Effector CD8-positive, alpha-beta T cell (primary cell): ENCODE measurements at regions not wholly inside any gene's neighbourhood (a gene's known extent, or its start where the extent isn't known, plus 50 kb on each side); places are given as distances from the start of the nearest gene placed in this dataset.

Source experiments
- DNase-seq: peaks from one replicate; lab custom pipeline; 2025; lab: John Stamatoyannopoulos, UW

- no peak for DNase-seq
These were observed 931.6 kb downstream of the BRD1 start for GRCh38 chr22:48895831-48896765.

- no peak for DNase-seq
These were observed 932.3 kb downstream of the BRD1 start for GRCh38 chr22:48895336-48895735.

- no peak for DNase-seq
These were observed 932.8 kb downstream of the BRD1 start for GRCh38 chr22:48894804-48895250.

GRCh38 chr22:48894064-48894671 is 933.5 kb downstream of the BRD1 start:
- no peak for DNase-seq

GRCh38 chr22:48893288-48894063 is 934.2 kb downstream of the BRD1 start:
- no peak for DNase-seq

GRCh38 chr22:48892578-48893287 is 934.9 kb downstream of the BRD1 start:
- DNase-seq, result no peak

GRCh38 chr22:48891688-48892577 is 935.7 kb downstream of the BRD1 start:
- DNase-seq, result no peak

- no peak for DNase-seq
These were observed 936.7 kb downstream of the BRD1 start for GRCh38 chr22:48890693-48891554.

GRCh38 chr22:48889887-48890692 is 937.6 kb downstream of the BRD1 start:
- no peak for DNase-seq

GRCh38 chr22:48889209-48889830 is 938.4 kb downstream of the BRD1 start:
- no peak for DNase-seq

GRCh38 chr22:48888466-48889208 is 939.0 kb downstream of the BRD1 start:
- no peak for DNase-seq

- no peak for DNase-seq
These were observed 940.0 kb downstream of the BRD1 start for GRCh38 chr22:48887394-48888332.

GRCh38 chr22:48886604-48887393 is 940.9 kb downstream of the BRD1 start:
- no peak for DNase-seq

GRCh38 chr22:48885919-48886305 is 941.8 kb downstream of the BRD1 start:
- DNase-seq, result no peak

- DNase-seq, result no peak
These were observed 942.3 kb downstream of the BRD1 start for GRCh38 chr22:48885271-48885918.
